ENCODE measurements at regions not wholly inside any gene's neighbourhood (a gene's known extent, or its start where the extent isn't known, plus 50 kb on each side); places are given as distances from the start of the nearest gene placed in this dataset.
A peak's percentile ranks its signal among the peaks of the same experiment; 100 is the strongest.

GRCh38 chr9:1837453-1838084 lies 177.6 kb upstream of the SMARCA2 start:
- Histone ChIP-seq H3K4me3 (no peak overlapping the region), H3K36me3 (ENCODE audit: low read depth, missing control alignments) (no peaks in the 10 kb centered on the region), H3K27me3 (peaks cover 2% of the 10 kb centered on the region), H3K9me3 (no peaks in the 10 kb centered on the region), H3K27ac (no peak overlapping the region), H3K4me1 (no peaks in the 10 kb centered on the region)
- intact Hi-C loops (cut with DNase I; ENCODE audit: low total_unique reads), result no loop called here
- DNase-seq, result peak; percentile 69
- WGBS, 2 donors, result 50 to 53% methylated on average over 6 of the region's 6 CpGs
- TF ChIP-seq CTCF (IDR thresholded peaks at IDR 0.05) (peak in 2 of 3 experiments; percentile 12 to 29), POLR2A (IDR thresholded peaks at IDR 0.05) (no peak)

DNA sequence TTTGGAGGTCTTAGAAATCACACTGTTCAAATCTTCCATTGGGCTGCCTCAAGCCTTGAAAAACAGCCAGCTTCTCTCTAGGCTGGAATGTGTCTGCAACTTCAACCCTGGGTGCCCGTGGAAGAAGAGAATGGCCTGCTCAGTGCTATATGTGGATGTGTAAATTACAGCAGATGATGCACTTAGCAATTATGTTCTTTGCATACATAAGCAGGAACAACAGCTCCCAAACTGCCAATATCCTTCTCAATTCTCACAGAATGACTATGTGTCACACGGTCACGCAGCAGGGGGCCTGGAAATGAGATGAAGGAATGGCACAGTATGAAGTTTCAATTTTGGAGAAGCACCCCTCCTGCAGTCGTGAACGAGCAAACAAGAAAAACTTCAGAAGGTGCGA lies 175.2 kb upstream of the SMARCA2 start:
- DNase-seq, result no peak
- no peaks in the 10 kb centered on the region for H3K4me1 ChIP-seq
- no peaks in the 10 kb centered on the region for H3K9me3 ChIP-seq
- WGBS, 2 donors, result 75 to 85% methylated on average over 6 of the region's 6 CpGs
- H3K27ac ChIP-seq, result no peak overlapping the region
- H3K4me3 ChIP-seq, result no peak overlapping the region
- H3K36me3 ChIP-seq (ENCODE audit: low read depth, missing control alignments), result no peaks in the 10 kb centered on the region
- no peak for TF ChIP-seq CTCF (IDR thresholded peaks at IDR 0.05)
- TF ChIP-seq POLR2A (IDR thresholded peaks at IDR 0.05), result no peak
- H3K27me3 ChIP-seq, result peaks cover 1% of the 10 kb centered on the region
- intact Hi-C loops (cut with DNase I; ENCODE audit: low total_unique reads), result no loop called here

DNA sequence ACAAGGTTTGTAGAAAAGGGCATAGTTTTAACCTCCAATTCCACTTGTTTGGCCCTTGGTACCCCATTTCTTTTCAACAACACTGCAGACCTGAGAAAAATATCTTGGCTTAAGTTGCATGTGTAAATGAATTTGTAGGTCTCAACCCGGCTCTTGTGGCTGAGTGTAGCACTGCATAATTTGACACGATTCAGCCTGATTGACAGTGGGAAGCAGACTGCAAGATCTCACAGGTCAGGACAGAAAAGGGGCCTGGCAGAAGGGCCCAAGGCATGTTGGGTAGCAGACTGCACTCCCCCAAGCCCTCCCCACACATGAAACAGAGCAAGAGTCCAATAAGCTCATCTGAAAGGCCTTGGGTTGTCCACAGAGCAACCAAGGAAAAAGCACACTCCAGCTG lies 169.7 kb upstream of the SMARCA2 start:
- WGBS, 2 donors, result 52 to 70% methylated on average over 2 of the region's 2 CpGs

GRCh38 chr9:1855726-1856125 lies 159.4 kb upstream of the SMARCA2 start:
- no peak for DNase-seq
- no peaks in the 10 kb centered on the region for H3K4me1 ChIP-seq
- H3K4me3 ChIP-seq, result no peak overlapping the region
- no peak for TF ChIP-seq POLR2A (IDR thresholded peaks at IDR 0.05)
- intact Hi-C loops (cut with DNase I; ENCODE audit: low total_unique reads), result no loop called here
- no peaks in the 10 kb centered on the region for H3K9me3 ChIP-seq
- no peaks in the 10 kb centered on the region for H3K36me3 ChIP-seq (ENCODE audit: low read depth, missing control alignments)
- WGBS, 2 donors, result 63 to 65% methylated on average over 3 of the region's 3 CpGs
- H3K27me3 ChIP-seq, result no peaks in the 10 kb centered on the region
- no peak overlapping the region for H3K27ac ChIP-seq

More for the DNA sequence above, 169.7 kb upstream of the SMARCA2 start:
- no peaks in the 10 kb centered on the region for H3K36me3 ChIP-seq (ENCODE audit: low read depth, missing control alignments)
- H3K9me3 ChIP-seq, result no peaks in the 10 kb centered on the region
- no peak for TF ChIP-seq POLR2A (IDR thresholded peaks at IDR 0.05)
- no peak for TF ChIP-seq CTCF (IDR thresholded peaks at IDR 0.05)
- no peaks in the 10 kb centered on the region for H3K27me3 ChIP-seq
- no peak for DNase-seq
- no peak overlapping the region for H3K4me3 ChIP-seq
- H3K27ac ChIP-seq, result no peak overlapping the region
- intact Hi-C loops (cut with DNase I; ENCODE audit: low total_unique reads), result no loop called here
- H3K4me1 ChIP-seq, result no peaks in the 10 kb centered on the region

DNA sequence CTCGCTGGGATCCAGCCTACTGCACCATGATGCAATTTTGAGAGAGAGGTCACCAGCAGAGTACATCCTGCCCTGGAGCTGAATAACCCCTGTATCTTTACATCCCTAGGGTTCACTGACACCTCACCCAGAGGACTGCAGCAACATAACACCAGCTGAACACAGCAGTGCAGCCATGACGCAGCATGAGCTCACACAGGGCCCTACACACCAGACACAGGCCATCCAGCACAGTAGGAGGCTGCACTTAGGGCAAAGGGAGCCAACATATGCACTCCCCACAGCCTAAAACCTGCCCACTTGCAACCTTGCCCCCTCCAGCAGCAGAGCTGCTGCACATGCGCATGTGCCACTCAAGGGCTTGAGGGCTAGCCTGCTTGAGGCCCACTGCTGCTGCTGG lies 157.3 kb upstream of the SMARCA2 start:
- no peak for TF ChIP-seq POLR2A (IDR thresholded peaks at IDR 0.05)
- Histone ChIP-seq H3K27me3 (no peaks in the 10 kb centered on the region), H3K4me1 (no peaks in the 10 kb centered on the region), H3K36me3 (ENCODE audit: low read depth, missing control alignments) (no peaks in the 10 kb centered on the region), H3K4me3 (no peak overlapping the region), H3K9me3 (no peaks in the 10 kb centered on the region), H3K27ac (no peak overlapping the region)
- DNase-seq, result no peak
- 76 to 100% methylated on average over 1 to 3 of the region's 3 CpGs for WGBS, 2 donors
- intact Hi-C loops (cut with DNase I; ENCODE audit: low total_unique reads), result no loop called here

GRCh38 chr9:1869843-1870242 lies 145.3 kb upstream of the SMARCA2 start:
- Histone ChIP-seq H3K27ac (no peak overlapping the region), H3K36me3 (ENCODE audit: low read depth, missing control alignments) (no peaks in the 10 kb centered on the region), H3K27me3 (no peaks in the 10 kb centered on the region), H3K9me3 (no peaks in the 10 kb centered on the region), H3K4me3 (no peak overlapping the region), H3K4me1 (no peaks in the 10 kb centered on the region)
- intact Hi-C loops (cut with DNase I; ENCODE audit: low total_unique reads), result no loop called here
- peak in 1 of 3 experiments; percentile 46 for TF ChIP-seq CTCF (IDR thresholded peaks at IDR 0.05)
- TF ChIP-seq POLR2A (IDR thresholded peaks at IDR 0.05), result no peak
- DNase-seq, result peak; percentile 25
- whole genome bisulfite sequencing, 2 donors, result 54 to 61% methylated on average over 6 of the region's 6 CpGs

Measured in testis (tissue), 2 donors.